ENCODE measurements at regions not wholly inside any gene's neighbourhood (a gene's known extent, or its start where the extent isn't known, plus 50 kb on each side); places are given as distances from the start of the nearest gene placed in this dataset.
"Not testable (repeated sequence)": the region's sequence is repeated elsewhere in the genome, so short reads cannot be mapped to it uniquely, and the experiment has no call there.

DNA sequence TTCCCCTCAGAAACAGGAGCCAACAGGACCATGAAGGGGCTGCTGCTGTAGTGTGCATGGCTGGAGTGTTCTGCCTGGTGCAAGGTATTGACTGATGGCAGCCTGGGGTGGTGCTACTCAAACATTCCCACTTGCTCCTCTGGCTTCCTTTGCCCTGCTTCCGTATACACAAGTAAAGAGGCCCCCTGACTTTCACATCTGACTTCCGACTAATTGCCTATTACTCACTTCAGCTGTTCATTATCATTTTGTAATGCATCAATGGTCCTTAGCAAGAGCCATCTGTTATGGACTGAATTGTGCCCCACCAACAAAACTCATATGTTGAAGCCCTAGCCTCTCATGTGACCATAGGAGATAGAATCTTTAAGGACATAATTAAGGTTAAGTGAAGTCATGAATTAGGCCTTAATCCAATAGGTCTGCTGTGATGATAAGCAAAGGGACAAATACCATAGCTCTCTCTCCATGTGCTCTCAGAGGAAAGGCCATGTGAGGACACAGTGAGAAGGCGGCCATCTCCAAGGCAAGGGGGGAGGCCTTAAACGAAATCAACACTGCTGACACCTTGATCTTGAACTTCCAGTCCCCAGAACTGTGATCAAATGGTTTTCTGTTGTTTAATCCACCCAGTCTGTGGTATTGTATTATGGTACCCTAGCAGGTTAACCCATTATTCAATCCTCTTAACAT, 122.5 kb upstream of the CLNK start:
- no peak for DNase-seq

DNA sequence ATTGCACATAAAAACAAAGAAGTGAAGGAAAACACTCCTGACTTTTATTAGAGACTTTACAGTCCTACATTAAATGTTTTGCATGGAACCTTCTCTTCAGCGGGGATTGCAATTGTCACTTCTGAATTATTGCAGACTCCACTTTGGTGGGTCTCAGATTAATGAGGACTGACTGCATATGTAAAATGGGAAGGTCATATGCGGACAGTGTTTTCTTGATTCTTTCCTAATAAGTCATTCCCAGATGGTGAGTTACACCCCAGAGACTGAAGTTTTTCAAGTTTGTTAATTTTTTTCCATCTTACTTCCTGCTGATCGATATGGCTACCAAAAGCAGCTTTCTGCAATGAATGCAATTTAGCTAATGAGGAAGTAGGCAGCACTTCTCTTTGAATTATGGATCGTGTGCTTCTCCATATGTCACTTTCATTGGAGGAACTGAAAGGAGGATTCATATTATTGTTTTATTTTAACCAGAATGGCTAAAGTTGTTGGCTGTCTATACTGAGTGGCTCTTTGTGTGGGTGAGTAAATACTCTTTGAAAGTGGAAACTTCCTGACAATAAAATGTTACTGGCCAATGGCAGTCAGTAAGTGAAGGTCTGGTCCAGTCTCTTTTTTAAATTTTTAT, 119.3 kb upstream of the CLNK start:
- no peak for DNase-seq

DNA sequence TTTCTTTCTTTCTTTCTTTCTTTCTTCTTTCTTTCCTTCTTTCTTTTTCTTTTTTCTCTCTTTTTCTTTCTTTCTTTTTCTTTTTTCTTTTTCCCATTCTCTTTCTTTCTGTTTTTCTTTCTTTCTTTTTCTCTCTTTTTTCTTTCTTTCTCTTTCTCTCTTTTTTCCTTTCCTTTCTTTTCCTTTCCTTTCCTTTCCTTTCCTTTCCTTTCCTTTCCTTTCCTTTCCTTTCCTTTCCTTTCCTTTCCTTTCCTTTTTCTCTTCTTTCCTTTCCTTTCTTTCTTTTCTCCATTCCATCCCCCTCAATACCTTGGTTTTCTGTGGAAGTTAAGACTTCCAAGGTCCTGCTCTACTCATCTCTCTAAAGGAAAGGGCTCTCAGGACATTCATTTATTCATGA, 102.8 kb upstream of the CLNK start:
- DNase-seq = no peak

DNA sequence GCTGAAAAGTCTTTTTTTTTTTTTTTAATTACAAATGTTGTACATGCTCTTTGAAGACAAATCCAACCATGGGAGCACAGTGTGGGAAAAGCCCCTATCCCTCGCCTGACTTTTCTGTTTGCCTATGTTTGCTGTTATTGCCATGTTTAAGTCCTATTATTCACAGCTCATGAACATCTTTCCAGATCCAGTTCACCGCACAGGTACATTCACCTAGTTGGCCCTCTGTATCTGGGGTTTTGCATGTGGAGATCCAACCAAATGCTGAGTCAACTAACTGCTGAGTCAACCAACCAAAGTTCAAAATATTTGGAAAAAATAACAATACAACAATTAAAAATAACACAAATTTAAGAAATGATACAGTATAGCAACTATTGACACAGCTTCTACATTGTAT, 100.1 kb upstream of the CLNK start:
- no peak for DNase-seq

DNA sequence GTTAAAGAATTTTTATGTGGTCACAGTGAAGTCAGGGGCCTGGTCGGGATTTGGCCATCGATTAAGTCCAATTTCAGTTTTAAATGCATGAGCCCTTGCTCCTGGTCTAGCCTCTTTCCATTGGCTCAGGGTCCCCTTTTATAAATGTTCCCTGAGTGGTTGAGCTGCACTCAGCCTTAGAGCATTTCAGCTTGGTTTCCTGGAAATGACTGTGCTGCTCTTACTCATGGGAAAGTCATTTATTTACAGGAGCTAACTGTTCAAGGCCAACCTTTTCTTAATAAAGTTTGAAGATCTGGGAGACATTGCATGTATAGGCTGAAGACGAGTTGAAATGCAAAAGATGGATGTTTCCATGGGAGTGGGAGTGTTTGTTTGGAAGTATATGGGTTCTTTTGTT, 98.8 kb upstream of the CLNK start:
- DNase-seq = peak; percentile 53

DNA sequence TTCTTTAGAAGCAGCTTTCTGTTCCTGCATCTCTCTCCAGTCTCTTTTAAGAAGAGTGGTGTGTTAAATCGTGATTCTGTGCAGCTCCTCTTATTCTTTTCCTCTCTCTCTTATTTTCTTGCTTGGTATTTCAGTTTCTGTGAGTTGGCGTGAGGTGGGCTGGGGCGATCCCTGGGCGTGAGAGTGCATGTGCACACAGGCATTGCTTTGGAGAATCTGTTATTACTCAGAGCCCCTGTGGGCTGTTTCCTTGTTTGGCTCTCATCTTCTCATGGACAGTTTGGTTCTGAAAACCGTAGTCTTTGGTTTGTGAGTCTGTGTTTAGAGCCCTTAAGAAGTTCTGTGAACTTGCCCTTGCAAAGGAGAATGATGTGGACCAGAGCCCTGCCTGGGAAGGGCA, 97.2 kb upstream of the CLNK start:
- no peak for DNase-seq

DNA sequence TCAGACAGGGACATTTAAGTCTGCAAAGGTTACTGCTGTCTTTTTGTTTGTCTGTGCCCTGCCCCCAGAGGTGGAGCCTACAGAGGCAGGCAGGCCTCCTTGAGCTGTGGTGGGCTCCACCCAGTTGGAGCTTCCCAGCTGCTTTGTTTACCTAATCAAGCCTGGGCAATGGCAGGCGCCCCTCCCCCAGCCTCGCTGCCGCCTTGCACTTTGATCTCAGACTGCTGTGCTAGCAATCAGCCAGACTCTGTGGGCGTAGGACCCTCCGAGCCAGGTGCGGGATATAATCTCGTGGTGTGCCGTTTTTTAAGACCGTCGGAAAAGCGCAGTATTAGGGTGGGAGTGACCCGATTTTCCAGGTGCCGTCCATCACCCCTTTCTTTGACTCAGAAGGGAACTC, 96.2 kb upstream of the CLNK start:
- DNase-seq = not testable (repeated sequence)

DNA sequence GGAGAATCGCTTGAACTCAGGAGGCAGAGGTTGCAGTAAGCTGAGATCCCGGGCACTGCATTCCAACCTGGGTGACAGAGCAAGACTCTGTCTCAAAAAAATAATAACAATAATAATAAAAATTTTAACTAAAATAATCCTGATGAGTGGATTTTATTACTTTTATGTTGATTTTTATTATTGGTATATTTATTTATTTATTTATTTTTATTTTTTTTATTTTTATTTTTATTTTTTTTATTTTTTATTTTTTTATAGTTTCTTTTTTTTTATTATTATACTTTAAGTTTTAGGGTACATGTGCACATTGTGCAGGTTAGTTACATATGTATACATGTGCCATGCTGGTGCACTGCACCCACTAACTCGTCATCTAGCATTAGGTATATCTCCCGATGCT, 90.6 kb upstream of the CLNK start:
- DNase-seq = not testable (repeated sequence)

DNA sequence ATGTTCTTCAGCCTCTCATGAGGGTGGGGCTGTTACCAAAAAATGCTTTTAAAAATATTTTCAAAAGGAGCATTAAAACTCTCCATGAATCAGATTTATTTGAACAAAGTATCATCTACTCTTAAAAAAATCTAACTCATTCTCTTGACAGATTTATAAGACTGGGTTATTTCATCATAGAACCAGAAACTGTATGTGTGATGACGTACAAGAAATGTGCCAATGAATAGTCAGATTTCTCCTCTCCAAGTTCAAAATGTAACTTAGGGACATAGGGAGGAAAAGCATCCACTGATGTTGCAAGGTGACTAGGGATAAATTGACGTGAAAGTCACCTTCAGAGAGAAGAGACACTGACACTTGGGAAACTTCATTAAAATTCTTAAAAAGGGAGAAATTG, 89.1 kb upstream of the CLNK start:
- DNase-seq = no peak

DNA sequence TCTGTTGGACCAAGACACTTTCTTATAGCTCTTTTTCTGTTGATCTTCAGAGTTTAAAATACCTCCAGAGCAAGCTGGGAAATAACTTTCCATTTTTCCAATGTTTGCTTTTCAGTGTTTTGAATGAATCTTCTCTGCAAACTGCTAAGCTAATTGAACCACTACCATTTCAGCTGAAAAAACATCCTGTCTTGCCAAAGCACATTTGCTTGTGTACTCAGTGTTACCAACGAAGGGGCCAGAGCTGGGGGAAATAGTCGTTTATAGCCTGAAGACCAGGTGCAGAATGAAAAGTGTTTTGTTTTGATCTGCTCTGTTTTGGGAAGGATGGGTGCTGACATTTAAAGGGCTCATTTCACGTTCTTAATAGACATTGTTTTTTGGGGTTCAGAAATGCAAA, 88.4 kb upstream of the CLNK start:
- DNase-seq = no peak

DNA sequence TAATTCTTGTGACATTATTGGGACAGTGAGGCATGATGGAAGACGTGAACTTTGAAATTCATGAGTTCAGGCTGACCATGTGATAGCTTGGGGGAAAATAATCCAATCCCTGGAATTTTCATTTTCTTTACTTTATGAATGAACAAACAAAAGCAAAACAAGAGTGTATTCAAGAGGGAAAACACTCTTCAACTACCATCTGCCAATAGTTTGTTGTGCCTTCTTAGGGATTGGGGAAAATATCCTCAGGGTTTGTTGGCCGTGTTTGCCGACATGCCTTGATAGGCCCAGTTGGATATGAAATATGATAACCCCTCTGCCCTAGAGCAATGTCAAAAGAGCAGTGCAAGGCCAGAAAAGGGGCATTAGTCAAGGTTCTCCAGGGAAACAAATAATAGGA, 80.8 kb upstream of the CLNK start:
- DNase-seq = no peak

DNA sequence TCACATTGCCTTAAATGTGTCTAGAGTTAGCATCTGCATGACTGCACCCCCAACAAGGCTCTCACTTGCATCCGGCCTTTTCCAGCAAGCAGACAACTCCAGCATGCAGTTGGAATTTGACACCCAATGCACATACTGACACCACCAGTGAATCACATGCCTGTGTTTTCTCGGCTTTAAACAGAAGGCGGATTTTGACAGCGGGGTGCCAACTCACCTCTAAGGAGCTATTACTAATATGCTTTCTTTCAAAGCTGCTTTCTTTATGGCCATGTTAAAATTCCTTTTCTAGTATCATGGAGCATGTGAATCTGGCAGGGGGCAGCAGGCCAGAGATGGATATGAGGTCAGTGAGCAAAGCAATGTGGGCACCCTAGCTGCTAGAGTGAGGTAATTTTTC, 78.0 kb upstream of the CLNK start:
- peak; percentile 69 for DNase-seq

DNA sequence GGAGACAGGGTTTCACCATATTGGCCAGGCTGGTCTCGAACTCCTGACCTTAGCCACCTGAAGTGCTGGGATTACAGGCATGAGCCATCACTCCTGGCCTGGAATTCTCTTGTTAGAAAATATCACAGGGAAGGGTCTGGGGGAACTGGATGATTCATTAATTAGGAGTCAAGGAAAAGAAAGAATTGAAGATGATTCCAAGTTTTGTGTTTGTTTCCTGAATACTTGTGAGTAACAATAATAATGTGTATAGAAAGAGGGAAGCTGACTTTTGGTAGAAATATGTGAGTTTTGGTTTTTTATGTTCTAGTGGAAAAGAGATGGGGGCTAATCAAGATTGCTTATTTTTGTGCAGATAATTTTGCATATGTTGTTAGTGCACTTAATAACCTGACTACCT, 77.3 kb upstream of the CLNK start:
- peak; percentile 20 for DNase-seq

DNA sequence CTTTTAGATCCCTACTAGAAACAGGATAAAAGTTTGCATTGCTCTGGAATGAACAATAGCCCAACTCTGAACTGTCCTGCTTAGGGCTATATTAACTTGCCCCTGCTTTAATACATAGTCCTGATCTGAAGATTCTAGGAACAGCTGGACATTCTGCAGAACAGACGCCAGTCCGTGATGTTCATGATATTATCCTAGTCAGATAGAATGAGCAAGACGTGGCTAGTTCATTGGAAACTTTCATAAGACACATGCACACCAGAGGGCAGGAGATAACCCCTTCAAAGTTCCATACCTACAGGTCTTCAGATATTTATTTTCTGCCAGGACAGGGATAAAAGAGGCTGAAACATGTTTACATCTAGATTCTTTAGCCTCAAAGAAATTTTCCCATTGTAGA, 75.5 kb upstream of the CLNK start:
- DNase-seq = no peak

DNA sequence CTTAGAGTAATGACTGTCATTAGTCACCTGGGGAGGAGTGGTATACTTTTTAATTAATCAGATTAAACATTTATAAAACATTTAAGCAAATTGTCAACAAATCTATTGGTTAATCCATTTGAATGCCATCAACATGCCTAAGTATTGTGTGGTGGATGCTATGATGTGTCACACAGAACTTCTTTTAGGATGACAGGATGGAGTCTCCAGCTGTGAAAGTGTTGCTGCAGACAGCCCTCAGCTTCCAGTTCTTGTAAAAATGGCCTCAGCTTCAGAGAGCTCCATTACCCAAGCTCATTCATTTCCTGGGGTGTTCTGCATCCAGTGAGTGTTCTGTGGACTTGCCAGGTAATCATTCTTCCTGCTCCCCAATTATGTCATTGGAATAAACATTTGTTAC, 74.3 kb upstream of the CLNK start:
- DNase-seq = no peak

DNA sequence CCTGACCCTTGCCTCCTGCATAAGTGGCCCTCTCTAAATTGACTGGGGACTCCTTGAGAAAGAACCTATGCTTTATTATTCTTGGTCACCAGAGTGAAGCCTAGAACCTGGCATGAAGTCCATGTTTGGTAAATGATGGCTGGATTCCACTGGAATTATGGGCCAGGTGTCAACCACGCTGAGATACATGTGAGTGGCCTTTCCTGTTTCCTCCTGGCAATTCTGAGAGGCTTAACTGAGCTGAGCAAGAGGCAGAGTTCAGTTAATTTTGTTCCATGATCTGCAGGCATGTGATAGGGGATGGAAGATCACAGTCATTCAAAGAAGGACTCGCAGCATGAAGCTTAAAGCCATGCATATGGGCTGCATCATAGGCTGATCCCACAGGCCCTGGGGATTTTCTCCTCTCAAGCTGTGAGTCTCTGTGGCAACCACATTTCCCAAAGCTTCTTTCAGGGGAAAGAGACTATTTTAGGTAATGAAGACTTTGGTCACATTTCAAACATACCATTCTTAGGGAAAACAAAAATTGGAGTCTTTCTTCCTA, 69.4 kb upstream of the CLNK start:
- no peak for DNase-seq

DNA sequence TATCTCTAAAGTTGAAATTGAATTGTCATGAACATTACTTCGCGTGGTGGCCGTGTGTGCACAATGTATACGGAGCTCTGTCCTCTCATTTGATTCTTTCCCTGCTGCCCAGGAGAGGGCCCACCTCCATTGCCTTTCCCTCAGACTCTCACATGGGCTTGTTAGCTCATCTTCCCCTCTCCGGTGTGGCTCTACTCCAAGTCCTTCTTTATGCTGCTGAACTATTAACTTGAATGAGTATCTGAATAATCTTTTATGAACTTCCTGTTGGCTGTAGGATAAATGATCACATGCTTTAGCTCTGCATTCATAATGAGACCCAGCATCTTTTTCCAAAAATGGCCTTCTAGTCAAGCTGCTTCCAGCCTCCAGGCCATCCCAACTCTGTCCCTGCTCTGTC, 68.8 kb upstream of the CLNK start:
- no peak for DNase-seq

DNA sequence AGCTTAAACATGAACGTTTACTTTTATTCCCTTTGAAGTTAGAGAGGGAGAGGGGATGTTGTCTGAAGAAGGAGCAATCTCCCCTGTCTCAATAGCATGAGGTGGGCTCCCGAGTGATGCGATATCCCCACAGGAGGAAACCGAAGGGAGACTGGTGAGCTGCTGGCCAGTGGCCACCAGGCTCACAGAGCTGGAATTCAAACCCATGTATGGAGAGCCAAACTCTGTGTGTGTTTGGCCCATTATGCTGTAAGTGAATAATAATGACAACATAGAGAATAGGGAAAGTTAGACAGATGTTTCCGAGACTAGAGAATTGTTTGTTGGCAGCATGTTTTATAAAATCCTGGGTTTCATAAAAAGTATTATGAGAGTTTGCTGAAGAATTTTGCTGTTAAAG, 66.1 kb upstream of the CLNK start:
- DNase-seq = no peak

DNA sequence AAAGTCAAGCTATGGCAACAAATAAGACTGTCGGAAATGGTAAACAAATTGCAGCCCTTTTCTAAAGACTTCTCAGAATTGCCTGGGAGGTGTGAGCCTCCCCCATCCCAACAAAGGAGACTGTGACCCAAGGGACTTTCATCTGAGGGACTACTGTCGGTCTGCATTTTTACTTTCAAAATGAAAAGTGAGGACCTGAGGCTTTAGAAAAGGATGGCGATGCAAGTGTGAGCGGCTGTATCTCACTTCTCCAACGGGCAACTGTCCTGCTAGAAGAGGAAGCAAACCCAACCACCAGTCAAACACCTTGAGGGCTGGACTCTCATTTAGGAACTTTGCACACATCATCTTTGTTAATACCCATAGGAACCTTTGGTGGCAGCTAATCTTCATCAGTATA, 62.6 kb upstream of the CLNK start:
- no peak for DNase-seq

DNA sequence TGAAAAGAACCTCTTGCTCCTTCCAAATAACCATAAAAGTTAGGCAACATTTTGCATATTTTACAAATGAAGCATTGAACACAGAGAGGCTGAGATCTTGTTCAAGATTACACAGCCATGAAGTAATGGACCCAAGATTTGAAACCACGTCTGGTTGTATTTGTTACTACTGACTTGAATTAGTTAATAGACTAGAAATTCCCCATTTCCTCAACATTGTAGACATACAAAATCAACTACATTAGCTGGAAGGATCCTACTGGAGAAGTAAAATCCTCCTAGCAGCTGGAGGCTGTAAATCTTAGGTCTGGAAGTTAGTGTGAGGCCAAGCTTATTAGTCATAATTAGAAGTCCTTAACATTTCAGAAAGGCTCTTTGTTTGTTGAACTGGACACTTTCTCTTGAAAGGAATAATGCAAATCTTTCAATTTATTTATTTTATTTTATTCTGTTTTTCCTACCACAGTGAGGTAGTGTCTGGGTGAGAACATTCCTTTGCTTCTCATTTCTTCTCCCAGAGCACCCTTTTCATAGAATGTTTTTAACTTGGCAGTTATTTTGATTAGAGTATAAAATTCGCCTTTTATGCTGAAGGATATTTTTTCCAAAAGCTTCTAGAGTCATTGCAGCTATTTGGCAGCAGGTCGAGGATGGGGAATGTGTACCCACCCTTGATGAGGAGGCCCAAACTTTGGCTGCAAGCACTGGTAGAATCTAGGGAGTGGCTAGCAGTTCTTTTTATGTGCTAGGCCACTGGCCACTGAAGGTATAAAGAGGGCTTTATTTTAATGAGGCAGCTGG, 62.0 kb upstream of the CLNK start:
- no peak for DNase-seq

DNA sequence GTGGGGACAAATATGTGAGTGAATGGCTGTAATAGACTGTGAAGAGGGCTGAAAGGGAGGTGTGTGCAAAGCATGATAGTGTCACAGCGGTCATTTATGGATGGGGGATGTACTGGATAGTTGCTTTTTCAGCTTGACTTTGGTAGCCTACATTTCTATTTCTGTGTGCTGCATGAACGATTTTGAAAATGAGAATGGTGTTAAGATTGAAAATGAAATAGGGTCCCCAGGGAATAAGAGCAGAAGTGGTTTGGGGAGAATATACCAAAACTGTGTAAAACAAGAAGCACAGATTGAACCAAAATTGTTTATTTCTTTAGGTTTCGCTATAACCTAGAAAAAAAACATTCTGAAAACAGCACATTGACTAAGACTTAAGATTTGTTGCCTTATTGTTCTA, 58.8 kb upstream of the CLNK start:
- DNase-seq = no peak

DNA sequence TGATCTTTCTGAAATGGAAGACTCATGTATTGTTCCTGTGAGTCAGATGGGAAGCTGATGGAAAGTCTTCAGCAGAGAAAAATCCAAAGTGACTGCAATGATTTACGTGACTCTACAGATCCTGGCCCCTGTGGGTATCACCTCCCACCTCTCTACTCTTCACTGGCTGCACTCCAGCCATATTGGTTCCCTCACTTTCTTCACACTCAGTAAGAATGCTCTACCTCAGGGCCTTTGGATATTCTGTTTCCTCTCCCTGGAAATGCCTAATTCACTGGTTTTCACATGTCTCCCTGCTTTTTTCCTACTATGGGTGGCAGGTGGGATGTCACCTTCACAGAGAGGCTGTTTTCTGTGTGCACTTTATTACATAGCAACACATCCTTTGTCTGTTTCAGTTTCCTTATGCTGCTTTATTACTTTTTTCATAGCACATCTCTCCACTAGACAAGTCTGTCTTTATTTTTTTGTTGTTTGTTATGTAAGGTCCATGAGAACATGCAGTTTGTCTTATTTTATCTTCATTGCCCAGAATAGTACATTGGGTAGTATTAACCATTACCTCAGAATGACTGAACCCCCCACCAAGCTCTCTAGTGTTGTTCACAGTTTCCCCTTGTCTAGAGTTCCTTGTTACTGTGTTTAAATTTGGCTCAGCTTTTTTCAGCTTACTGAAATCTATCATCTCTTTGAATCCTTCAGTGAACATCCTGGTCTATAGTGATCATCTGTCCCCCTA, 57.6 kb upstream of the CLNK start:
- no peak for DNase-seq

DNA sequence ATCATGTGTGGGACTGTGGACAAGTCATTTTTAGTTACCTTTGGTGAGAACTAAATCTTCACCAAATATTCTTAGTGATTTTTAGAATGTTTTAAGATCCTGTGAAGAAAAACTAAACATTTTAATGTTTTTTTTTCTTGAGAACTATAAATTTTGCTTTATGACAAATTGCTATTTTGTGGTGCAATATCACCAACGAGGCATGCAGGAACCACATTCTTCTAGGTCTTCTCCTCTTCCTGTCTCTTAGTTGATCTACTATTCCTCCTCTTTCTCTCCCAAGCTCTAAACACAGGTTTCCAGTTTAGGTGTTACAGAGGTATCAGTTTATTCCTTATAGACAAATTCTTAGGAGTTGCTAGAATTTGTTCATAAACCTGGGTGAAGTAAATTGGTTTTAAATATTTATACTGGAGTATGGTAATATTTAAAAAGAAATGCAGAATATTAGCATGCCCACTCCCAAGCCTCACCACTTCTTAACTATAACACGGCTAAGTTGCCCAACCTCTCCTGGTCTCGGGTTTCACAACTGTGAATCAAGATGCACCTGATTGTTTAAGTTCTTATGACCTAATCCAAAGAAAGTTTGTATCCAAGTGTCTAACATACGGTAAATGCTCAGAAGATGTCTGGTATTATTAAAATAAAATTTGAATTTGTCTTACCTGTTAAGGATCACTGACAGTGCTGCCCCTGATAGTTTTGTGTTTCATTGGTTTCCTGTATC, 56.5 kb upstream of the CLNK start:
- no peak for DNase-seq

Data from EL (cell line).